DMS 273 (cell line): ENCODE measurements at regions not wholly inside any gene's neighbourhood (a gene's known extent, or its start where the extent isn't known, plus 50 kb on each side); places are given as distances from the start of the nearest gene placed in this dataset.
"Not testable (repeated sequence)": the region's sequence is repeated elsewhere in the genome, so short reads cannot be mapped to it uniquely, and the experiment has no call there.

ENCODE experiments used
- DNase-seq: peaks from one replicate; lab custom pipeline; 2025; ENCODE audit not compliant: unreplicated experiment; lab: John Stamatoyannopoulos, UW

DNA sequence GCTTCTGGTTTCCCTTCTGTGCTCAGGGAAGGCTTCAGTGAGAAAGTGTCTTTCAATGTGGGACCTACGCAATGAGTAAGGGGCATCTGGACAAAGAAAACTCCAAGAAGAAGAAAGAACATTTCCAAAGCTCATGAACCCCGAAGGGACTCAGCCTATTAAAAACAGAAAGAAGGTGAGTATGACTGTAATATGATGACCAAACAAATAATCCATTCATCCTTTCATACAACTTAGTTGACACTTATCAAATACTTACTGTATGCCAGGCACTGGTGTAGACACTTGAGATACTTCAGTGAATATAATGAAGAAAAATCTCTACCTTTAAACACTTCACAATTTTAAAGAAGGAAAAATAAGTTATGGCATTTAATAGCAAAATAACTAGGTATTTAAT is 1054.2 kb upstream of the FOXG1 start:
- no peak for DNase-seq

DNA sequence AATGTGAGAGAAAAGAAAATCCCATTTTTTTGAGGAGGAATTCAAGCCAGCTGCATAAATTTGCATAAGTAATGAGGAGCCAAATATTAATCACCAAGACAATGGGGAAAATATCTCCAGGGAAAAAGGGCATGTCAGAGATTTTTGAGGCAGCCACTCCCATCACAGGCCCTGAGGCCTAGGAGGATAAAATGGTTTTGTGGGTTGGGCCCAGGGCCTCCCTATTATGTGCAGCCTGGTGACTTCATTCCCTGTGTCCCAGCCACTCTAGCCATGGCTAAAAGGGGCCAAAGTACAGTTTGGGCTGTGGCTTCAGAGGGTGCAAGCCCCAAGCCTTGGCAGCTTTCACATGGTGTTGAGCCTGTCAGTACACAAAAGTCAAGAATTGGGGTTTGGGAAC is 1051.0 kb upstream of the FOXG1 start:
- DNase-seq, result no peak

DNA sequence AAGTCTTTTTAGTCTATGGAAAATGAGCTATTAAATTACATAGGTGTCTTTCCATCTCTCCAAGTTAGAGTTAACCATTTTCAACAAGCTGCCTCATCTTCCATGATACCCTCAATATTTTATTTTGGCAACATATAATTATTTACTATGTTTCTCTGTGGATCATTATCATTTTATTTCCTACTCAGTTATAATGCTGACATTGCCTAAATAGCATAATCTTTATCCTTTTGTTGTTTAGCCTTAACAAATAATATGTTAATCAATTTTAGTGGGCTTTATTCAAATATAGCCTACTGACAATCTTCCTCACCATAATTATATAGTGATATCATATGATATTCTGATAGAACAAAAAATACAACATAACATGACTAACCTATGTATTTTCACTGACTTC is 1044.8 kb upstream of the FOXG1 start:
- no peak for DNase-seq

DNA sequence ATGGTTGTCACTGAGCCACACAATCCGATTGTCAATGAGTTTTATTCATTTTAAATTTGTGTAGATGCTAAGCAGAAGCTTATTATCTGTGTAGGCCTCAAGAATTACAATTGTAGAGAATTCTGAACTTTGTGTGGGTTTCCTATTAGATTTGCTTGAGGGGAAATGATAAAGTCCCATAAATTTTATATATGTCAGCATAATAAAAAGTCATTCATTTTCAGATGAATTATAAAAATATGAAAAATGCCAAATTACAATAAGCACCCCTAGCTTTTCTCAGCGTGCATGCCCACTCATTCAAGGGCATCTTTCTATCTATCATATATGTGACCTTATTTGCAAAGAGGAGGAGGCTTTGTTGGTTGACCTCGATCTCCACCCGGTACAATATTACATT is 1041.1 kb upstream of the FOXG1 start:
- no peak for DNase-seq

DNA sequence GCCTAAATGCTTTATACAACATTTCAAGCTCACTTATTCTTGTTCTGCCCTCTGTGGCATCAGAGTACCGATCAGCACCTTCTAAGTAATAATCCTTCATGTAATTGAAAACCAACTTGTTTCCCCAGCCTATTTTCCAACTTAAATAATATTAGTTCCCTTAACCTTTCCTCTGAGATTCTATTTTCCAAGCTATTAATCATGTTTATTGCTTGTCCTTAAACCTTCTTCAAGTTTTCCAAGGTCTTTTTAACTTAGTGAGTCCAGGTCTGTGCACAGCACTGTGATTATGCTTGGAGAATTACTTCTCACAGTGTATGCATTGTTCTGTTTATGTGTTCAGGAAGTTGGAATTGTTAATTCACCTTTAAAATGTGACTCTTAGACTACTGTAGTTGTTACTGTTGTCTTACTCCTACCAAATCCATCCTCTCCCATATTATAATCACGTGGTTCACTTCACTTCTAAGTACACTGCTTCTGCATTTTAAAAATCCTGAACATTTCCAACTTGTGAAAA is 1039.3 kb upstream of the FOXG1 start:
- DNase-seq, result no peak

DNA sequence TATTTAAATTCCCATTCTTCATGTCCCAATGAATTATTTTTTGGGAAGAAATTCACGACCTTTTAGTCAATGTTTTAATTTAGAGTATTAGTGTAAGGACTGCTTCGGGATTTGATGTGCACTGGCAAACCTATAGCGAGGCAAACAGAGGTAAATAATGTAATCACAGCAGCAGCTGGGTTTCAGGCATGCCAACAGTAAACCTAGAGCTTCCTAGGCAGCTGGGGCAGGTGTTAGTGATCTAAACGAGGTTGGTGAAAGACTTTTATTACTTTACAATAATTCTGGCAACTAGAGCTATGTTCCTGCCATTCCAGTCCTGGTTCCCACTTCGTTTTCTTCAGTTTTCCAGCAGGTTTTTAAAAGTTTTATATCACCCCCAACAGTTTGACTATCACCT is 1036.4 kb upstream of the FOXG1 start:
- no peak for DNase-seq

DNA sequence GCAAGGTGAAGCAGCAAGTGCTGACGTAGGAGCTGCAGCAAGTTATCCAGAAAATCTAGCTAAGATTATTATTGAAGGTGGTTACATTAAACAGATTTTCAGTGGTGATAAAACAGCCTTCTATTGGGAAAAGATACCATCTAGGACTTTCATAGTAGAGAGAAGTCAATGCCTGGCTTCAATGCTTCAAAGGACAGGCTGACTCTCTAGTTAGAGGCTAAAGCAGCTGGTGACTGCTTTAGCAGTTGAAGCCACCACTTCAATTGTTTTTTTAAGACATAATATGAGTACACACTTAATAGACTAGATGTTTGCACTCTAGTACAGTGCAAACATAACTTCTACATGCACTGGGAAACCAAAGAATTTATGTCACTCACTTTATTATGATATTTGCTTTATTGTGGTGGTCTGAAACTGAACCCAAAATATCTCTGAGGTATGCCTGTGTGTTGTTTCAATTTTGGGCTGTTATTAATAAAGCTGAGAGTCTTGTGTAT is 1026.9 kb upstream of the FOXG1 start:
- no peak for DNase-seq

DNA sequence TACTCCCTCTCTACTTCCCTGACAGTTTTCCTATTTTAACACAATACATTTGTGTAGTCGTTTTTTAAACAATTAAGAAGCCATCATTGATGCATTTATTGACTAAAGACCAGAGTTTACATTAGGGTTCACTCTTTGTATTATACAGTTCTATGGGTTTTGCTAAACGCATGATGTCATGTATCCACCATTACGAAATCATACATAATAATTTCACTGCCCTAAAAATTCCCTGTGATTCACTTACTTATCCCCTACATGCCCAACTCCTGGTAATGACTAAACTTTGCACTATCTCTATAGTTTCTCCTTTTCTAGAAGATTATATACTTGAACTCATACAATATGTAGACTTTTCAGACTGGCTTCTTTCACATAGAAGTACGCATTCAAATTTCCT is 1016.5 kb upstream of the FOXG1 start:
- DNase-seq, result no peak

DNA sequence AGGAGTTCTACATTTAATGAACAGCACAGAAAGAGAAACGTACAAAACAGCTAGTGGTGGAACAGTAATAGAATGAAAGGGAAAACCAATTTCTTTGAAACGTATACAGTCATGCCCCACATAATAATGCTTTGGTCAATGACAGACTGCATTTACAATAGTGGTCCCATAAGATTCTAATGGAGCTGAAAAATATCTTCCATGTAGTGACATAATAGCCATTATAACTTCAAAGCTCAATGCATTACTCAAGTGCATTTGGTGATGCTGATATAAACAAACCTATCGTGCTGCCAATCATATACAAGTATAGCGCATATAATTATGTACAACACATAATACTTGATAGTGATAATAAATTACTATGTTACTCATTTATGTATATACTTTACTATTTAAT is 1008.9 kb upstream of the FOXG1 start:
- DNase-seq, result not testable (repeated sequence)

DNA sequence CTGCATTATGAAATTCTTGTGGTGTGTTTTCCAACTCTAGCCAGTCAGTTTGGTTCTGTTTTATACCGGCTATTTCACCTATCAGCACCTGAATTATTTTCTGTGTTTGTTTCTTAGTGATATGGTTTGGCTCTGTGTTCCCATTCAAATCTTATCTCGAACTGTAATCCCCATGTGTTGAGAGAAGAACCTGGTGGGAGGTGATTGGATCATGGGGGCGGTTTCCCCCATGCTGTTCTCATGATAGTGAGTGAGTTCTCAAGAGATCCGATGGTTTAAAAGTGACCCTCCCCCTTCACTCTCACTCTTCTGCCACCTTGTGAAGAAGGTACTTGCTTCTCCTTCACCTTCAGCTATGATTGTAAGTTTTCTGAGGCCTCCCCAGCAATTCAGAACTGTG is 1006.2 kb upstream of the FOXG1 start:
- not testable (repeated sequence) for DNase-seq

DNA sequence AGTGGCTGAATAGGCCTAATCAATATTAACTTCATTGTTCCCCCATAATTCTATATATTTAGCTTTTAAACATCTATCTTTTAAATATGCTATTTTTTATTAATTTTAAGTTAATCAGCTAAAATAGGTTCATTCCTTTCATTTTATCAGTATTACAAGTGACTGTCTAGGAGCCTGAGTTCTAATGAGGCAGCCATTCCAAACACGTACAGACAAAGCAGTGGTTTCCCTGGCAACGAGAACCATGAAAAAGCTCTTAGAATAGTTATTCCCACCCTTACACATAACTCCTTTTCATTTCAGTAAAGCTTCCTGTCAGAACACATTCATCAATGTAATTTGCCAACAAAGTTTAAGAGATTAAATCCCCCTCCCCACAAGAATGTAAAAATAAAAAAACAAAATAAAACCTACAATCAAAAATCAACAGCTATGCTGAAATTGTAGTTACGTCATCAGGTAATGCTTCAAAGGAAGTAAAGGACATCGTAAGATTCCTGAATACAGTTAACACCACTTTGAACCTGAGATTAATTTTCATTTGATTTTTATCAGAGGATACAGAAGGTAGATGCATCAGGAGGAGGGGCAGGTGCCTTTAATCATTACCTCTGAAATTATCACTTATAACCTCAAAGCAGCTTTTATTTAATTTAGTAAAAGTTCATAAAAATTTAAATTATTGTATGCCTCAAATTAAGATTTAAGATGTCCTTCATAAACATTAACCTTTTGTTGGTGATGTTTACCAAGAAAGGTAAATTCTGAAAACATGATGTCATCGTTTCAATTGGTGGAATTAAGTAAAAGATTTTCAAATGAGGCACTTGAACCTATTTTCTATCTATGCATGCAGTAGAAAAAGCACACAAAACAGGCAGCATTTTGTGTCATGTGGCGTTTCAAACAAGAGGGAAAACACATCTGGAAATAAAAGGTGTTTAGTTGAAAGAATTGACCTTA is 967.2 kb upstream of the FOXG1 start:
- not testable (repeated sequence) for DNase-seq

DNA sequence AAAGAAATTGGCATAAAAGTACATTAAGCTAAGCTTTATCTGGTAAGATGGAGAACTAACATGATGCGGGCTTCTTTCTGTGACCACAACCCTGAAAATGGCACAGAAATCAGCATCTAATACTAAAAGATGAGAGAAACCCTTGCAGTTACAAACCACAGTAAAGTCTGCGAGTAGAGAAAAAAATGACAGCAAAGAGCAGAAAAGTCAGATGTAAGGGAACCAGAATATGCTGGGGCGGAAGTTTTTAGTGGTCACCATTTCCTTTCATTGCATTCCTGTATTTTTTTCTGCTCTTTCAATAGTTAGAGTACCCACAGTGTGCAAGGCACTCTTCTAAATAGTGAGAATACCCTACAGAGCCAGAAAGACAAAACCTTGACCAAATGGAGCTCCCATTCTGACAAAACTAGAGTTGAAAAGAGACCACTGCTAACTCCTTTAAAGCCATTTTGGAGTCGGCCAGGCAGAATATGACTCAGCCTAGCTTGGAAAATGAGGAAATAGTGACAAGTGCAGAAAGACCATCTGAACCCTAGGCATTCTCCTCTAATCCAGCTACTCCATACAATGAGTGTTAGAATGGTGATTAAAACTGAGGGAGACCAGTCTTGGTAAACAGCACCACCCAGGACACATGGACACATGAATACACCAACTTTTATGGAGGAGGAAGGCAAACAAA is 948.7 kb upstream of the FOXG1 start:
- DNase-seq, result not testable (repeated sequence)

DNA sequence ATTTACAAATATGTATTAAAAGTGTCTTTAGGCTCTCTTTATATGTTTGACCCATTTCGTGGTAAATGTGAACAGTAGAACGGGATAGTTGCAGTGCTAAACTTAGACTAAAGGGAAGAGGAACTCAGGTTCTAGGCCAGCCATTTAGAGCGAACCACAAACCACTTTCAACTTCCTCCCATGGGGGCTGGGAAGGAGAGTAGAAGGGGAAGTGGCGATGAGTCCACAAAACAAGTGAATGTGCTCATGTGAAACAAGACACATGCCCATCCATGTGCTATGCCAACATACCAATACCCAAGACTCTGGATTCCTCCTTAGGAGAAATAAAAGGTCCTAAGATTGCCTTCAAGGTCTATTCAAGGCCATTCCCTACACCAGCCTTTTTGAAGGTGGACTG is 940.4 kb upstream of the FOXG1 start:
- not testable (repeated sequence) for DNase-seq

DNA sequence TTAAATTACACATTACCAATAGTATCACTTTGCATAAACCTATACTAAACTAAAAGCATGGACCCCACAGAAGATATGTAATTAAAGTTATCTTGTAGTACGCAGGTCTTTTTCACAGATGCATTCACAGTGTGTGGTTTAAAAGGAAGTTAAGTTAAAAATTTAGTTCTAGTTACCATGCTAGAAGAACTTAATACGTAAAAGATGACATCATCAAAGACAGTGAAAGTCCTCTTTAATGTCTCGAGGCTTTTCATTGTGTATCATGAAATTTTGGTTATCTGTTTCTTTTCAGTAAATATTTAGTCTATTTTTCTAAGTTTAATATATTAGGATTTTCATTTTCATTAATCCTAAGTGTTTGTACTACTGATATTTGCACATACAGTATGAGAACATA is 934.6 kb upstream of the FOXG1 start:
- not testable (repeated sequence) for DNase-seq

DNA sequence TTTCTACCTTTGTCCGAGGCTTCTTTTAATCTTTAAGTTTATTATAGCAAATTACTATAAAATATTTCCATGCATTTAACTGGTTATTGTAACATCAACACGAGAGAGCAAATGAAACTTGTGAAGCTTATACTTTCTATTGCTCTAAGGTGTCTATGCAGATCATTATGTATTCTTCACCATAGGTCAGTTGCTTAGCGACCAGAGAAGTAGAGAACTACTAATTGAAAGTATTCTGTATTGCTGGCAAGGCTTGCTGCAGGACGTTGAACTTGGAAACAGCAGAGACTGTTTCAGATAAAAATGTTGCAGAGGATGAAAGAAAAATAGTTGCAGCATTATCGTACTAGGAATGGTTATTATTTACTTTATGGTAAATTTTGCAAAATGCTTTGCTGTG is 933.6 kb upstream of the FOXG1 start:
- DNase-seq, result not testable (repeated sequence)

DNA sequence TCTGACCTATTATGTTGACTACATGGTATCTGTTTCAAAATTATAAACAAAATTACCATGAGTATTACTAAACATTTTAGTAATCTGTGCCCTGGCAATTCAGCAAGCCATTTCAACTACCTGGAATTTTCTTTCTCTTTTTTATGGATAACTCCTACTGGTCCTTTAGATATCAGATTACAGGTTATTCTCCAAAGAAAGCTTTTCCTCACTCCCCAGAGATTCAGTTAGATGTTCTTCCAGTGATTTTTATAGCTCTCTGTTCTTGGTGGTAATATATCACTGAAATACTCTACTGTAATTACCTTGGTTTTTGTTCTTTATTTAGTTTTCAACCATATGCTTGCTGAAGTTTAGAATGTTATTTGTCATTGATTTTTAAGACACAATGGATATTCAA is 930.2 kb upstream of the FOXG1 start:
- DNase-seq, result no peak

DNA sequence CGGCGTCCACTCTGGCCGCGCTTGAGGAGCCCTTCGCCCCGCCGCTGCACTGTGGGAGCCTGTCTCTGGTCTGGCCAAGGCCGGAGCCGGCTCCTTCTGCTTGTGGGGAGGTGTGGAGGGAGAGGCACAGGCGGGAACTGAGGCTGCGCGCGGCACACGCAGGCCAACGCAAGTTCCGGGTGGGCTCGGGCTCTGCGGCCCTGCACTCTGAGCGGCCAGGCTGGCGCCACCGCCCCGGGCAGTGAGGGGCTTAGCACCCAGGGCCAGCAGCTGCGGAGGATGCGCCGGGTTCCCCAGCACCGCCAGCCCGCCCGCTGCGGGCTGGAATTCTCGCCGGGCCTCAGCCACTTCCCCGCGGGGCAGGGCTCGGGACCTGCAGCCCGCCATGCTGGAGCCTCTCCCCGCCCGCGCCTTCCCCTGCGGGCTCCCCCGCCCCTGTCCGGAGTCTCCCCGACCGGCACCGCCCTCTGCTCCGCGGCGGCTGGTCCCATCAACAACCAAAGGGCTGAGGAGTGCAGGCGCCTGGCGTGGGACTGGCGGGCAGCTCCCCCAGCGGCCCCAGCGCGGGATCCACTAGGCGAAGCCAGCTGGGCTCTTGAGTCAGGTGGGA is 921.2 kb upstream of the FOXG1 start:
- DNase-seq, result no peak

DNA sequence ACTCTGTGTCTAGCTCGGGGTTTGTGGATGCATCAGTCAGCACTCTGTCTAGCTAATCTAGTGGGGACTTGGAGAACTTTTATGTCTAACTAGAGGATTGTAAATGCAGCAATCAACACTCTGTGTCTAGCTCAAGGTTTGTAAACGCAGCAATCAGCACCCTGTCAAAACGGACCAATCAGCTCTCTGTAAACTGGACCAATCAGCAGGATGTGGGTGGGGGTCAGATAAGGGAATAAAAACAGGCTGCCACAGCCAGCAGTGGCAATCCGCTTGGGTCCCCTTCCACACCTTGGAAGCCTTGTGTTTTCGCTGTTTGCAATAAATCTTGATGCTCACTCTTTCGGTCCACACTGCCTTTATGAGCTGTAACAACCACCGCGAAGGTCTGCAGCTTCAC is 920.7 kb upstream of the FOXG1 start:
- DNase-seq, result no peak

DNA sequence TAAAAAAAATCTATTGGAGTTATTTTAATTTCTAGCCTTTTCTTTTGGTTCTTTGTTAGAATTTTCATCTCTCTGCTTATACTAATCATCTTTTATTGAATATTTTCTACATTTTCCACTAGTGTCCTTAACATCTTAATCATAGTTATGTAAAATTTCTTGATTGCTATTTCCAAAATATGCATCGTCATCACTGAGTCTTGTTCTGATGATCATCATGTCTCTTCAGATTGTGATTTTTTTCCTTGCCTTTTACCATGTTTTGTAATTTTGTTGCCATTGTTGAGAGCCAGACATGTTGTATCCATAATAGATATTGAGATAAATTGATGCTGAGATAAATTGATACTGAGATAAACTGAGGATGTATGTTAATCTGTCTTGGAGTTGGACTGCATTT is 919.1 kb upstream of the FOXG1 start:
- DNase-seq, result not testable (repeated sequence)

DNA sequence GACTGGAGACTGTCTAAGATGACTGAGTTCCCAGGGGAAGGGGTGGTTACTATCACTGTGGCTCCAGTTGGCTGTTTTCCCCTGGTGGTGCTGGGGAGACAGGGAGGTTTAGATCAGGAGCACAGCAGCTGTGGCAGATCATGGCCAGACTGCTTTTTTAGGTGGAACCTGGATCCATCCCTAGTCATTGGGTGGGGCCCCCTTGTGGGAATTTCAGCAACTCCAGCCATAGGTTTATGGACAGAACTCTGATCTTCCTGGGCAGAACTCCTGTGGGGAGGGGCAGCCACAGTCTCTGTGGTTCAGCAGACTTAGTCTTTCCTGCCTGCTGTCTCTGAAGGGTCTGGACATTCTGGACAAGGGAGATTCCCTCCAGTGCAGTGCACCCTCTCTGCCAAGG is 917.4 kb upstream of the FOXG1 start:
- not testable (repeated sequence) for DNase-seq

DNA sequence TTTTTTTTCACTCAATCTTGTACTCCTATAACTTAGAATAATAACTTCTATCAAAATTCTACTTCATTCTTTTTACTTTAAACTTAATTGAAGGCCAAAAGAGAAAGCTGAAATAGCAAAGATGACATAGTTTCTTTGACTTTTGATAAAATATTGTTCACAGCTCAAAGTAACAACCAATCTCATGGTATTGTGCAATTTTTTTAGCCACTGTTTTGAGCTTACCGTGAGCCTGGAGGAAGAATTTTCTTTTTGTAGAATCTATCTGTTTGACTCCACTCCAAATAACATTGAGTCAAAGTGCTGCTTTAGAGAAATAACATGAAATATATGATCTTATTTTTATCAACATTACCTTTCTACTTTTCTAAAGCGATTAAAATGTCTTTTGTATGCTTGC is 903.9 kb upstream of the FOXG1 start:
- no peak for DNase-seq
